OCI-LY7 (cell line): ENCODE measurements at regions not wholly inside any gene's neighbourhood (a gene's known extent, or its start where the extent isn't known, plus 50 kb on each side); places are given as distances from the start of the nearest gene placed in this dataset.

ENCODE experiments used
- BruUV-seq: library from RNA; stranded (reverse); fragments of 400-500 nt; replicated peaks from 2 replicates; lab custom pipeline; 2021; lab: Mats Ljungman, UMichigan
- CTCF ChIA-PET: fragments of 300-600 bp; sonication (Branson Sonifier 250); formaldehyde crosslinking; loops from one replicate; lab custom pipeline; 2022; ENCODE audit warnings: antibody characterized with exemption; ENCODE audit not compliant: unreplicated experiment; lab: Charles Lee
- POLR2A ChIA-PET: fragments of 300-600 bp; sonication (Branson Sonifier 250); formaldehyde crosslinking; loops from one replicate; lab custom pipeline; 2022; ENCODE audit warnings: antibody characterized with exemption; lab: Charles Lee
- DNase-seq: peaks from one replicate; pipeline ENCODE4 v3.0.0-alpha.2; 2015; ENCODE audit warnings: low spot score
- H2AFZ ChIP-seq: fragments of 200-600 bp; sonication (generic), shearing (Covaris generic); 2 replicates; pipeline ENCODE4 v1.6.1; 2014; ENCODE audit warnings: mild to moderate bottlenecking, antibody characterized with exemption, low read length, moderate library complexity
- H3K27ac ChIP-seq: fragments of 200-600 bp; sonication (generic); 2 replicates; pipeline ENCODE4 v1.5.1; 2014; ENCODE audit warnings: mixed run types, low read depth, mild to moderate bottlenecking, moderate library complexity, low read length, inconsistent platforms; ENCODE audit not compliant: poor library complexity, severe bottlenecking
- H3K36me3 ChIP-seq: fragments of 200-600 bp; sonication (generic); 2 replicates; pipeline ENCODE4 v1.6.1; 2014; ENCODE audit warnings: mild to moderate bottlenecking, antibody characterized with exemption, low read length, moderate library complexity, mixed read lengths; ENCODE audit not compliant: insufficient read depth
- H3K4me1 ChIP-seq: fragments of 200-600 bp; sonication (generic); 2 replicates; pipeline ENCODE4 v1.5.1; 2014; ENCODE audit warnings: mild to moderate bottlenecking, low read length; ENCODE audit not compliant: insufficient read depth, poor library complexity, severe bottlenecking
- H3K4me2 ChIP-seq: fragments of 200-600 bp; sonication (generic); 2 replicates; pipeline ENCODE4 v1.6.1; 2014; ENCODE audit warnings: mild to moderate bottlenecking, low read length
- H3K4me3 ChIP-seq: fragments of 200-600 bp; sonication (generic); 2 replicates; pipeline ENCODE4 v1.5.1; 2014; ENCODE audit warnings: mild to moderate bottlenecking, low read depth, low read length; ENCODE audit not compliant: poor library complexity, severe bottlenecking
- H3K79me2 ChIP-seq: fragments of 200-600 bp; sonication (generic); 2 replicates; pipeline ENCODE4 v1.6.1; 2016; ENCODE audit warnings: low read depth, mild to moderate bottlenecking, low read length, moderate library complexity, mixed read lengths; ENCODE audit not compliant: insufficient read depth
- H3K9me2 ChIP-seq: fragments of 200-600 bp; sonication (generic); 2 replicates; pipeline ENCODE4 v1.6.1; 2016; ENCODE audit warnings: mild to moderate bottlenecking, low read length, mixed read lengths; ENCODE audit not compliant: insufficient read depth
- H3K9me3 ChIP-seq: fragments of 200-600 bp; sonication (generic); 2 replicates; pipeline ENCODE4 v1.6.1; 2014; ENCODE audit warnings: mild to moderate bottlenecking, mixed run types, low read length, mixed read lengths
- H4K20me1 ChIP-seq: fragments of 200-600 bp; sonication (generic); 2 replicates; pipeline ENCODE4 v1.6.1; 2014; ENCODE audit warnings: mild to moderate bottlenecking, antibody characterized with exemption, low read length, moderate library complexity, mixed read lengths; ENCODE audit not compliant: insufficient read depth
- EZH2phosphoT487 ChIP-seq: fragments of 200-600 bp; sonication (generic); IDR thresholded peaks from 2 replicates; pipeline ENCODE4 v1.6.1; 2018; ENCODE audit warnings: low read depth, borderline replicate concordance, mild to moderate bottlenecking, mixed run types, antibody characterized with exemption, low read length, moderate library complexity, mixed read lengths
- intact Hi-C: fragments of 100-400 bp; cut with micrococcal nuclease; formaldehyde crosslinking; loops from one replicate; pipeline ENCODE4 v1.10.0; 2022; ENCODE audit not compliant: unreplicated experiment
- TF ChIP-seq, protein P1 (sequence below): fragments of 200-600 bp; sonication (generic); conservative IDR thresholded peaks from 2 replicates; pipeline ENCODE4 v1.5.1; 2014; ENCODE audit warnings: mild to moderate bottlenecking, antibody characterized with exemption, low read length, moderate library complexity, mixed read lengths

GRCh38 chr11:114889594-114890011 lies 211.3 kb downstream of the NXPE2 start:
- no peaks in the 10 kb centered on the region for H3K9me3 ChIP-seq
- no peak overlapping the region for H3K4me3 ChIP-seq
- TF ChIP-seq, protein P1, sequence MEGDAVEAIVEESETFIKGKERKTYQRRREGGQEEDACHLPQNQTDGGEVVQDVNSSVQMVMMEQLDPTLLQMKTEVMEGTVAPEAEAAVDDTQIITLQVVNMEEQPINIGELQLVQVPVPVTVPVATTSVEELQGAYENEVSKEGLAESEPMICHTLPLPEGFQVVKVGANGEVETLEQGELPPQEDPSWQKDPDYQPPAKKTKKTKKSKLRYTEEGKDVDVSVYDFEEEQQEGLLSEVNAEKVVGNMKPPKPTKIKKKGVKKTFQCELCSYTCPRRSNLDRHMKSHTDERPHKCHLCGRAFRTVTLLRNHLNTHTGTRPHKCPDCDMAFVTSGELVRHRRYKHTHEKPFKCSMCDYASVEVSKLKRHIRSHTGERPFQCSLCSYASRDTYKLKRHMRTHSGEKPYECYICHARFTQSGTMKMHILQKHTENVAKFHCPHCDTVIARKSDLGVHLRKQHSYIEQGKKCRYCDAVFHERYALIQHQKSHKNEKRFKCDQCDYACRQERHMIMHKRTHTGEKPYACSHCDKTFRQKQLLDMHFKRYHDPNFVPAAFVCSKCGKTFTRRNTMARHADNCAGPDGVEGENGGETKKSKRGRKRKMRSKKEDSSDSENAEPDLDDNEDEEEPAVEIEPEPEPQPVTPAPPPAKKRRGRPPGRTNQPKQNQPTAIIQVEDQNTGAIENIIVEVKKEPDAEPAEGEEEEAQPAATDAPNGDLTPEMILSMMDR, result no peak
- TF ChIP-seq EZH2phosphoT487, result no peak
- no peaks in the 10 kb centered on the region for H3K4me1 ChIP-seq
- H3K79me2 ChIP-seq, result no peaks in the 10 kb centered on the region
- ChIA-PET CTCF (no interaction called here), POLR2A (no interaction called here)
- intact Hi-C loops, result no loop called here
- no peak overlapping the region for H3K27ac ChIP-seq
- no peak overlapping the region for H2AFZ ChIP-seq
- DNase-seq, result no peak
- no peaks in the 10 kb centered on the region for H4K20me1 ChIP-seq
- H3K36me3 ChIP-seq, result no peaks in the 10 kb centered on the region
- H3K4me2 ChIP-seq, result no peak overlapping the region
- no TSS peak for BruUV-seq
- H3K9me2 ChIP-seq, result no peaks in the 10 kb centered on the region

DNA sequence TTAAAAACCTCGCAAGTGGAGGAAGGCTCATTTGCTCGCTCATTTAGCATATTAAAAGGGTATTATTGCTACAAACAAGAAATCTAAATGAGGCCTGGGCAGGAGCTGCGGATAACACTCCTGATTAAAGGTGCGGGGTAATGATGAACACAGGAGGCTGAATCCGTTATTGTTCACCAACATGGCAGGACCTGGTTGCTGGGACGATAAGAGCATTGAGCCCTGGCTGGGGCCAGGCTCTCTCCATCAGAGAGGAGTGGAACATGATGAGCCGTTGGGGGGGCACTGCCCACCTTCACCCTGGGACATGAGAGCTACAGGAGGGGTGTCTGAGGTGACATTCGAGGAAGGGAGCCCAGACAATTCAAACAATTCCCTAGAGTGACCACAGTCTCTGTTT lies 211.7 kb downstream of the NXPE2 start:
- BruUV-seq, result no TSS peak
- Histone ChIP-seq H3K4me2 (no peak overlapping the region), H3K9me3 (no peaks in the 10 kb centered on the region), H4K20me1 (no peaks in the 10 kb centered on the region), H2AFZ (no peak overlapping the region), H3K27ac (no peak overlapping the region), H3K79me2 (no peaks in the 10 kb centered on the region), H3K4me3 (no peak overlapping the region), H3K4me1 (no peaks in the 10 kb centered on the region), H3K9me2 (no peaks in the 10 kb centered on the region), H3K36me3 (no peaks in the 10 kb centered on the region)
- intact Hi-C loops, result no loop called here
- ChIA-PET CTCF (no interaction called here), POLR2A (no interaction called here)
- no peak for DNase-seq
- TF ChIP-seq EZH2phosphoT487, result no peak
- TF ChIP-seq, protein P1, result no peak

GRCh38 chr11:114891911-114892310 lies 213.6 kb downstream of the NXPE2 start:
- Histone ChIP-seq H3K27ac (no peak overlapping the region), H3K4me2 (no peak overlapping the region), H2AFZ (no peak overlapping the region), H3K36me3 (no peaks in the 10 kb centered on the region), H4K20me1 (no peaks in the 10 kb centered on the region), H3K79me2 (no peaks in the 10 kb centered on the region), H3K9me3 (no peaks in the 10 kb centered on the region), H3K4me3 (no peak overlapping the region), H3K4me1 (no peaks in the 10 kb centered on the region), H3K9me2 (no peaks in the 10 kb centered on the region)
- POLR2A ChIA-PET, result interaction anchor here (1.5 kb wide), 1 partner anchor 18 kb away, joined by 4 read pairs; no protein-coding TSS in a partner anchor
- DNase-seq, result no peak
- intact Hi-C loops, result no loop called here
- CTCF ChIA-PET, result interaction anchor here (0.9 kb wide), 1 partner anchor 152 kb away, joined by 3 read pairs; no protein-coding TSS in a partner anchor
- no TSS peak for BruUV-seq
- TF ChIP-seq EZH2phosphoT487, result no peak
- TF ChIP-seq, protein P1, result no peak
